Caco-2 (cell line): ENCODE measurements at regions not wholly inside any gene's neighbourhood (a gene's known extent, or its start where the extent isn't known, plus 50 kb on each side); places are given as distances from the start of the nearest gene placed in this dataset.

Experiments
- BruUV-seq: library from RNA; stranded (reverse); fragments of 400-500 nt; replicated peaks from 2 replicates; lab custom pipeline; 2021; lab: Mats Ljungman, UMichigan
- CTCF ChIA-PET: fragments of 300-600 bp; sonication (Branson Sonifier 250); formaldehyde crosslinking; loops from one replicate; lab custom pipeline; 2022; ENCODE audit warnings: antibody characterized with exemption; lab: Charles Lee
- POLR2A ChIA-PET: fragments of 300-600 bp; sonication (Branson Sonifier 250); formaldehyde crosslinking; loops from one replicate; lab custom pipeline; 2022; ENCODE audit warnings: antibody characterized with exemption; lab: Charles Lee
- DNase-seq, 2 experiments: peaks; one replicate each; pipeline versions ENCODE4 v3.0.0 to v3.0.0-alpha.2; 2020 to 2022
- H3K27me3 ChIP-seq: replicated peaks from 2 replicates; pipeline ENCODE4 v1.6.0; 2011; ENCODE audit warnings: low read length; ENCODE audit not compliant: control insufficient read depth, insufficient read depth
- H3K36me3 ChIP-seq: 2 replicates; pipeline ENCODE4 v1.5.1; 2011; ENCODE audit warnings: low read length; ENCODE audit not compliant: control insufficient read depth, insufficient read depth
- H3K4me1 ChIP-seq: fragments of 250-450 bp; sonication (Bioruptor Pico); 2 replicates; pipeline ENCODE4 v1.5.1; 2020; ENCODE audit warnings: mild to moderate bottlenecking
- H3K4me3 ChIP-seq: 2 replicates; pipeline ENCODE4 v1.5.1; 2011; ENCODE audit warnings: low read depth, mild to moderate bottlenecking, control low read depth, low read length
- H3K9me3 ChIP-seq: fragments of 250-450 bp; sonication (Bioruptor Pico); 2 replicates; pipeline ENCODE4 v1.5.1; 2020; ENCODE audit warnings: mild to moderate bottlenecking, moderate library complexity
- H3K27ac Mint-ChIP-seq: one replicate; pipeline ENCODE4 v1.8.0; 2022; ENCODE audit warnings: mixed read lengths; ENCODE audit not compliant: unreplicated experiment
- H3K27me3 Mint-ChIP-seq: one replicate; pipeline ENCODE4 v1.8.0; 2022; ENCODE audit warnings: mixed read lengths; ENCODE audit not compliant: insufficient read depth, unreplicated experiment
- H3K36me3 Mint-ChIP-seq: one replicate; pipeline ENCODE4 v1.8.0; 2022; ENCODE audit warnings: mild to moderate bottlenecking, mixed read lengths; ENCODE audit not compliant: insufficient read depth, unreplicated experiment
- H3K4me1 Mint-ChIP-seq: one replicate; pipeline ENCODE4 v1.8.0; 2022; ENCODE audit warnings: low read depth, mixed read lengths; ENCODE audit not compliant: unreplicated experiment
- H3K4me3 Mint-ChIP-seq: one replicate; pipeline ENCODE4 v1.8.0; 2022; ENCODE audit warnings: mild to moderate bottlenecking, moderate library complexity, mixed read lengths; ENCODE audit not compliant: unreplicated experiment
- H3K9me3 Mint-ChIP-seq: one replicate; pipeline ENCODE4 v1.8.0; 2022; ENCODE audit warnings: mixed read lengths; ENCODE audit not compliant: unreplicated experiment
- intact Hi-C: fragments of 100-400 bp; cut with micrococcal nuclease; formaldehyde crosslinking; loops from one replicate; pipeline ENCODE4 v1.10.0; 2022; ENCODE audit not compliant: unreplicated experiment
- TF ChIP-seq, protein P1 (sequence below), 2 experiments: fragments of 200-600 bp in 1 of 2; IDR thresholded peaks; 1 replicate in 1 of 2; 2 replicates in 1 of 2; pipeline versions ENCODE4 v1.5.1 to v1.8.0; 2011 to 2022; ENCODE audit warnings: antibody characterized with exemption in 1 of 2, control low read depth in 1 of 2, inconsistent platforms in 1 of 2, low read depth in 1 of 2, low read length in 1 of 2, mild to moderate bottlenecking in 1 of 2, moderate library complexity in 1 of 2; ENCODE audit not compliant: insufficient read depth in 1 of 2, severe bottlenecking in 1 of 2, unreplicated experiment in 1 of 2

DNA sequence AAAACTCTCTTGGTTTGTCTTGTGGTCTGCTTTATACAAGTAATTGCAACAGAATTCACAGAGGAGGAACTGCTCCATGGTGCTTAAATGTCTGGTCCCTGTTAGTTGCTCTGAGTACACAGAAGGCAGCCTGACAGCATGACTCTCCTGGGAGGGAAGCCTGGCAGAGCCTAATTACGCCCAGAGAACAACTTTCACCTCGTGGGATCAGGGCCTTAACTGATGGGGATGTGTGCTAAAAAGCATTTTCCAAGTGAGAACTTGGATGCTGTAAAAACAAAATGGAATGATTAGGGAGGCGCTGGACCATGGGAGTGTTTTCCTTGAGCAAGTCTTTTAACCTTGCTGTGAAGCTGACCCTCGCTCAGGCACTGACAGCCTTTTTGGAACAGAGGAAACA is 154.0 kb upstream of the TENM4 start:
- Histone ChIP-seq H3K9me3 (no peaks in the 10 kb centered on the region), H3K4me3 (no peak overlapping the region), H3K36me3 (no peaks in the 10 kb centered on the region), H3K27me3 (no peaks in the 10 kb centered on the region), H3K4me1 (no peaks in the 10 kb centered on the region)
- Mint-ChIP-seq H3K27ac (no peak overlapping the region), H3K9me3 (no peaks in the 10 kb centered on the region), H3K36me3 (no peaks in the 10 kb centered on the region), H3K27me3 (peaks cover 5% of the 10 kb centered on the region), H3K4me3 (no peak overlapping the region), H3K4me1 (no peaks in the 10 kb centered on the region)
- DNase-seq, result no peak
- intact Hi-C loops, result no loop called here
- POLR2A ChIA-PET, result no interaction called here
- CTCF ChIA-PET, result interaction anchor here (0.7 kb wide), 1 partner anchor 640 kb away, joined by 10 read pairs; no protein-coding TSS in a partner anchor
- TF ChIP-seq, protein P1, sequence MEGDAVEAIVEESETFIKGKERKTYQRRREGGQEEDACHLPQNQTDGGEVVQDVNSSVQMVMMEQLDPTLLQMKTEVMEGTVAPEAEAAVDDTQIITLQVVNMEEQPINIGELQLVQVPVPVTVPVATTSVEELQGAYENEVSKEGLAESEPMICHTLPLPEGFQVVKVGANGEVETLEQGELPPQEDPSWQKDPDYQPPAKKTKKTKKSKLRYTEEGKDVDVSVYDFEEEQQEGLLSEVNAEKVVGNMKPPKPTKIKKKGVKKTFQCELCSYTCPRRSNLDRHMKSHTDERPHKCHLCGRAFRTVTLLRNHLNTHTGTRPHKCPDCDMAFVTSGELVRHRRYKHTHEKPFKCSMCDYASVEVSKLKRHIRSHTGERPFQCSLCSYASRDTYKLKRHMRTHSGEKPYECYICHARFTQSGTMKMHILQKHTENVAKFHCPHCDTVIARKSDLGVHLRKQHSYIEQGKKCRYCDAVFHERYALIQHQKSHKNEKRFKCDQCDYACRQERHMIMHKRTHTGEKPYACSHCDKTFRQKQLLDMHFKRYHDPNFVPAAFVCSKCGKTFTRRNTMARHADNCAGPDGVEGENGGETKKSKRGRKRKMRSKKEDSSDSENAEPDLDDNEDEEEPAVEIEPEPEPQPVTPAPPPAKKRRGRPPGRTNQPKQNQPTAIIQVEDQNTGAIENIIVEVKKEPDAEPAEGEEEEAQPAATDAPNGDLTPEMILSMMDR (IDR thresholded peaks at IDR 0.05; ENCODE audit: insufficient read depth in 1 of 2, low read depth in 1 of 2, low read length in 1 of 2, severe bottlenecking in 1 of 2, unreplicated experiment in 1 of 2), result no peak
- BruUV-seq, result no TSS peak

DNA sequence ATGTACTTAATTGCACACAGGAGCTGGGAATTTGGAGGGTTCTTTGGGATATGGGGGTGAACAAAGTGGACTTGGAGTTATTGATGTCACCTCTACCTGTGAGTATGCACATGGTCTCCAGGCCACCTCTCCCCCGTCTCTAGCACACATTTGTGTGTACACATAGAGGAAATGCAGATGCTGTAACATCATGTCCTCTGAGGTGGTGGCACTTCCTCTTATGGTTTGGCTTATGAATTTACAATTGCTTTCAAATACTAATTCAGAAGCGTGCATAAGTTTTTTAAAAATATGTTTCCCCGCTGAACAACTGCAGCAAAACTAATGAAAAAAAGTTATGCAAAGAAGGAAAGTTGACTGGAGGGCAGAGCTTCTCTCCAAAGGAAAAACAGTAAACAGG is 152.0 kb upstream of the TENM4 start:
- Histone ChIP-seq H3K9me3 (no peaks in the 10 kb centered on the region), H3K36me3 (no peaks in the 10 kb centered on the region), H3K27me3 (no peaks in the 10 kb centered on the region), H3K4me3 (no peak overlapping the region), H3K4me1 (no peaks in the 10 kb centered on the region)
- Mint-ChIP-seq H3K4me1 (no peaks in the 10 kb centered on the region), H3K36me3 (no peaks in the 10 kb centered on the region), H3K27ac (no peak overlapping the region), H3K27me3 (peaks cover 8% of the 10 kb centered on the region), H3K4me3 (no peak overlapping the region), H3K9me3 (peaks cover 16% of the 10 kb centered on the region)
- TF ChIP-seq, protein P1 (IDR thresholded peaks at IDR 0.05; ENCODE audit: insufficient read depth in 1 of 2, low read depth in 1 of 2, low read length in 1 of 2, severe bottlenecking in 1 of 2, unreplicated experiment in 1 of 2), result no peak
- no TSS peak for BruUV-seq
- intact Hi-C loops, result no loop called here
- DNase-seq, result no peak
- POLR2A ChIA-PET, result no interaction called here
- CTCF ChIA-PET, result no interaction called here

DNA sequence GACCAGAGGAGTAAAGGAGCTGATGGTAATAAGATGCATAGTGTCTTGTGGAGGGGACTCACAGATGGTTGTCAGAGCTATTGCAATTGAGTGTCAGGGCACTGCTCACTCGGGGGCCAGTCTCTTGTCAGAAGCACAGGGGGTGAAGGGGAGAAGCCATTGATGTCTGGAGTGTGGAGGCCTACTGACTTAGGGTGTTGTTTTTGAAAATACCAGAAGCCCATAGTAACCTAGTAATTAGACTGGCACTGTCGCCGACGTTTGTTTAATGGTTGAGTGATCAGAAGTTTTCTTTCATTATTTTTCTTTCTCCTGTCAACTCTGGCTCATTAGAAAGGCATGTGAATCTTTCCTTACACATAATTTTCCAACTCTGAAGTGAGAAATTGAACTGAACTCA is 151.6 kb upstream of the TENM4 start:
- Mint-ChIP-seq H3K4me1 (no peaks in the 10 kb centered on the region), H3K36me3 (no peaks in the 10 kb centered on the region), H3K27me3 (peaks cover 8% of the 10 kb centered on the region), H3K9me3 (peaks cover 20% of the 10 kb centered on the region), H3K27ac (no peak overlapping the region), H3K4me3 (no peak overlapping the region)
- Histone ChIP-seq H3K4me1 (no peaks in the 10 kb centered on the region), H3K36me3 (no peaks in the 10 kb centered on the region), H3K9me3 (no peaks in the 10 kb centered on the region), H3K4me3 (no peak overlapping the region), H3K27me3 (no peaks in the 10 kb centered on the region)
- ChIA-PET CTCF (no interaction called here), POLR2A (no interaction called here)
- TF ChIP-seq, protein P1 (IDR thresholded peaks at IDR 0.05; ENCODE audit: insufficient read depth in 1 of 2, low read depth in 1 of 2, low read length in 1 of 2, severe bottlenecking in 1 of 2, unreplicated experiment in 1 of 2), result no peak
- no TSS peak for BruUV-seq
- intact Hi-C loops, result no loop called here
- DNase-seq, result no peak
